ENCODE measurements at regions not wholly inside any gene's neighbourhood (a gene's known extent, or its start where the extent isn't known, plus 50 kb on each side); places are given as distances from the start of the nearest gene placed in this dataset.

DNA sequence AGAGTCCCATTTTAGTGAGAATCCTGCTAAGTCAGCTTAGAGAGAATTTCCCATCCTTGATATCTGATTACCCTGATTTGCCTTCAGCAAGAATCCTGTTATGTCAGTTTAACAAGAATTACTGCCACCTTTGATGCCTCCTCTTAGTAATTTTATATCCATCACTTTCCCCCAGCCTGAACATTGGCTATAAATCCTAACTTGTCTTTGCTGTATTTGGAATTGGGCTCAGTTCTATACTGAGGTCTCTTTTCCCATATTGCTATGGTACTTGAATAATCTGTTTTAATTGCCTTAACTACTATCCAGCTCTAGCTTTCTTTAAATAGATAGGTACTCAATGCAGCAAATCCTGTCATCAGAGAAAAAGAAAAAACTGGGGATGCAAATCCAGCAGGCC, 842.0 kb upstream of the ADAMTS5 start:
- no peaks in the 10 kb centered on the region for H3K27me3 Mint-ChIP-seq
- TF ChIP-seq, protein P1, sequence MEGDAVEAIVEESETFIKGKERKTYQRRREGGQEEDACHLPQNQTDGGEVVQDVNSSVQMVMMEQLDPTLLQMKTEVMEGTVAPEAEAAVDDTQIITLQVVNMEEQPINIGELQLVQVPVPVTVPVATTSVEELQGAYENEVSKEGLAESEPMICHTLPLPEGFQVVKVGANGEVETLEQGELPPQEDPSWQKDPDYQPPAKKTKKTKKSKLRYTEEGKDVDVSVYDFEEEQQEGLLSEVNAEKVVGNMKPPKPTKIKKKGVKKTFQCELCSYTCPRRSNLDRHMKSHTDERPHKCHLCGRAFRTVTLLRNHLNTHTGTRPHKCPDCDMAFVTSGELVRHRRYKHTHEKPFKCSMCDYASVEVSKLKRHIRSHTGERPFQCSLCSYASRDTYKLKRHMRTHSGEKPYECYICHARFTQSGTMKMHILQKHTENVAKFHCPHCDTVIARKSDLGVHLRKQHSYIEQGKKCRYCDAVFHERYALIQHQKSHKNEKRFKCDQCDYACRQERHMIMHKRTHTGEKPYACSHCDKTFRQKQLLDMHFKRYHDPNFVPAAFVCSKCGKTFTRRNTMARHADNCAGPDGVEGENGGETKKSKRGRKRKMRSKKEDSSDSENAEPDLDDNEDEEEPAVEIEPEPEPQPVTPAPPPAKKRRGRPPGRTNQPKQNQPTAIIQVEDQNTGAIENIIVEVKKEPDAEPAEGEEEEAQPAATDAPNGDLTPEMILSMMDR (IDR thresholded peaks at IDR 0.05): no peak
- H3K4me1 Mint-ChIP-seq: no peaks in the 10 kb centered on the region
- intact Hi-C loops (cut with micrococcal nuclease): no loop called here
- POLR2A ChIA-PET: no interaction called here
- H3K9me3 Mint-ChIP-seq: peaks cover 2% of the 10 kb centered on the region
- ATAC-seq (ENCODE audit: low read depth) (no peak), DNase-seq (no peak)
- no peak overlapping the region for H3K4me3 Mint-ChIP-seq
- CTCF ChIA-PET: no interaction called here
- H3K36me3 Mint-ChIP-seq (ENCODE audit: low read depth): no peaks in the 10 kb centered on the region
- H3K27ac Mint-ChIP-seq: no peak overlapping the region

DNA sequence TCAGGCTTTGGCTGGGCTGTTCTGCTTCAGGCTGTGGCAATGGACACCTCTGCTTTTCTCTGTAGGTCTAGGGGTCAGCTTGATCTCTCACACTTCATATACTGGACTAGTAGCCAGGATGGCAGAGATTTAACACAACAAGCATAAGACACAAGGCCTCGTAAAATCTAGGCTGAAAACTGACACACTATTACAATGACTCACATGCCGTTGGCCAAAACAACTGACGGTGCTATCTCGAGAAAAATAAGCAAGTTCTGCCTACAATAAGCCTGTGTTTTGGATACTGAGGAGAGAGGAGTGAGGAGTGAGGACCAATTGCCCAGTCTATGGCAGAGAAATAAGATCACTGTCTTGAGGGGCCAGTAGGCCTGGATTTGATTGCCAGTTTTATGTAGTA, 840.7 kb upstream of the ADAMTS5 start:
- peaks cover 2% of the 10 kb centered on the region for H3K9me3 Mint-ChIP-seq
- H3K4me3 Mint-ChIP-seq: no peak overlapping the region

DNA sequence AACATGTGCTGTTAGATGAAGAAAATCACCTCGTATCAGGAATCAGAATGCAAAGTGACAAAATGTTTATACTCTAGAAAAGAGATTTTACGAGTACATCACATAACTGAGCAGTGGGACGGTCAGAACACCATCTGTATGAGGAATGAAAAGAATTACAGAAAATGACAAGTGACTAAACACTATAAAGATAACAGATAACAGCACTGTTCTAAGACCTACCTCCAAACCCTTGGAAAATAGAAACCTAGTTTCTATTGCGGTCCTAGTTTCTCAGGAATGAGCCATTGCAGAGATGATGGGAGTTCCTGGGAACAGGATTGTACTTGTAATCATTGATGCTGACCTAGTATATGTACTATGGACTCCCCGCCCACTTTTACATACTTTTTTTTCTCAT, 839.4 kb upstream of the ADAMTS5 start:
- no peak overlapping the region for H3K27ac Mint-ChIP-seq
- DNase-seq: no peak
- H3K4me1 Mint-ChIP-seq: no peaks in the 10 kb centered on the region
- CTCF ChIA-PET: no interaction called here
- no peak overlapping the region for H3K4me3 Mint-ChIP-seq
- POLR2A ChIA-PET: no interaction called here
- H3K36me3 Mint-ChIP-seq (ENCODE audit: low read depth): no peaks in the 10 kb centered on the region
- no peak for ATAC-seq (ENCODE audit: low read depth)
- no peaks in the 10 kb centered on the region for H3K27me3 Mint-ChIP-seq
- peaks cover 2% of the 10 kb centered on the region for H3K9me3 Mint-ChIP-seq
- intact Hi-C loops (cut with micrococcal nuclease): no loop called here
- TF ChIP-seq, protein P1 (IDR thresholded peaks at IDR 0.05): no peak

More for the DNA sequence above, 840.7 kb upstream of the ADAMTS5 start:
- DNase-seq: no peak
- no peak for ATAC-seq (ENCODE audit: low read depth)
- no peaks in the 10 kb centered on the region for H3K27me3 Mint-ChIP-seq
- H3K27ac Mint-ChIP-seq: no peak overlapping the region
- ChIA-PET POLR2A (no interaction called here), CTCF (no interaction called here)
- intact Hi-C loops (cut with micrococcal nuclease): no loop called here
- H3K4me1 Mint-ChIP-seq: no peaks in the 10 kb centered on the region
- TF ChIP-seq, protein P1 (IDR thresholded peaks at IDR 0.05): no peak
- H3K36me3 Mint-ChIP-seq (ENCODE audit: low read depth): no peaks in the 10 kb centered on the region

DNA sequence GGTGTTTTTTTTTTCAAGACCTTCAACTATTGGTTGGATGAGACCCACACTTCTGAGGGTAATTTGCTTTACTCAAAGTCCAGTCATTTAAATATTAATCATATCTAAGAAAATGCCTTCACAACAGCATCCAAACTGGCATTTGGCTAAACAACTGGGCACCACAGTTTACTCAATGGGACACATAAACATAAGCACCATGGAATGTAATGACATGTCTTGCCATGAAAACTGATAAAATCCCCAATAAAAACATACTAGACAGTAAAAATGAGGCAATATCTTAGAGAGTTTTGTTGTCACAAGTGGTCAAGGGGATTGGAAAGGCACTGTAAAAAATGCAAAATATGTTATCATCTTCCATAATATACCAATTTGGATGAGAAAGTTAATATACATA, 838.8 kb upstream of the ADAMTS5 start:
- Mint-ChIP-seq H3K27me3 (no peaks in the 10 kb centered on the region), H3K9me3 (peaks cover 2% of the 10 kb centered on the region), H3K36me3 (ENCODE audit: low read depth) (no peaks in the 10 kb centered on the region), H3K4me1 (no peaks in the 10 kb centered on the region), H3K4me3 (no peak overlapping the region), H3K27ac (no peak overlapping the region)
- ATAC-seq (ENCODE audit: low read depth): no peak
- POLR2A ChIA-PET: no interaction called here
- CTCF ChIA-PET: no interaction called here
- DNase-seq: no peak
- TF ChIP-seq, protein P1 (IDR thresholded peaks at IDR 0.05): no peak
- intact Hi-C loops (cut with micrococcal nuclease): no loop called here

DNA sequence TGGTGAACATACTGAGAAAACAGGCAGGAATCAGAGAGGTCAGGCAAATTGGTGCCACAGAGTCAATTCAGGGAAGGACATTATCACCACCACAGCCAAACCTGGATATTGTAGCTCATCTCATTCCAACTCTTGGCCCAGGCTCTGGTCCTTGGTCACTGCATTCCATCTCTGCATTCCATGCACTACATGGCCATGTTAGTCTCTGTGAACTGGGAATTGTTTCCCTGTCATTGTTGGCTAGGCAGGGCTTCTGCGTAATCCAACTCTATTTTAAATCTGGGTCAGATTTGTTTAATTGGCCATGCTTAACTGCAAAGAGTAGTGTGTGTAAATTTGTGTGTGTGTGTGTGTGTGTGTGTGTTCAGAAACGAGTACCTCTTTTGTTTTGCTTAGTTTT, 837.6 kb upstream of the ADAMTS5 start:
- TF ChIP-seq, protein P1 (IDR thresholded peaks at IDR 0.05): no peak
- ChIA-PET POLR2A (no interaction called here), CTCF (no interaction called here)
- no peak for DNase-seq
- Mint-ChIP-seq H3K4me1 (no peaks in the 10 kb centered on the region), H3K36me3 (ENCODE audit: low read depth) (no peaks in the 10 kb centered on the region), H3K27ac (no peak overlapping the region), H3K9me3 (peaks cover 2% of the 10 kb centered on the region), H3K27me3 (no peaks in the 10 kb centered on the region), H3K4me3 (no peak overlapping the region)
- intact Hi-C loops (cut with micrococcal nuclease): no loop called here
- ATAC-seq (ENCODE audit: low read depth): no peak

Measured in activated B cell treated with CpG ODN at 0.5 μM for 24 hours (primary cell).